HFF-Myc (cell line): ENCODE measurements at regions not wholly inside any gene's neighbourhood (a gene's known extent, or its start where the extent isn't known, plus 50 kb on each side); places are given as distances from the start of the nearest gene placed in this dataset.
A peak's percentile ranks its signal among the peaks of the same experiment; 100 is the strongest.
"Not testable (repeated sequence)": the region's sequence is repeated elsewhere in the genome, so short reads cannot be mapped to it uniquely, and the experiment has no call there.

Source experiments
- DNase-seq: peaks from one replicate; pipeline ENCODE4 v3.0.0-alpha.2; 2011; ENCODE audit warnings: low read depth; ENCODE audit errors: extremely low read depth
- H3K4me3 ChIP-seq: replicated peaks from 2 replicates; pipeline ENCODE4 v1.5.1; 2011; ENCODE audit warnings: low read depth, mild to moderate bottlenecking, control low read depth, low read length
- CTCF ChIP-seq: IDR thresholded peaks from 2 replicates; pipeline ENCODE4 v1.5.1; 2012; ENCODE audit warnings: mild to moderate bottlenecking, low read depth, low read length, control low read depth; ENCODE audit errors: missing control alignments

- TF ChIP-seq CTCF, result no peak
- no peak overlapping the region for H3K4me3 ChIP-seq
- no peak for DNase-seq
Observed at GRCh38 chr11:112343368-112344039, 82.8 kb upstream of the PLET1 start.

GRCh38 chr11:112344040-112344413 is 83.4 kb upstream of the PLET1 start:
- no peak overlapping the region for H3K4me3 ChIP-seq
- TF ChIP-seq CTCF, result no peak
- DNase-seq, result no peak

GRCh38 chr11:112345166-112345565 is 84.5 kb upstream of the PLET1 start:
- TF ChIP-seq CTCF, result no peak
- DNase-seq, result no peak
- H3K4me3 ChIP-seq, result no peak overlapping the region

GRCh38 chr11:112345706-112346105 is 85.0 kb upstream of the PLET1 start:
- DNase-seq, result no peak
- no peak overlapping the region for H3K4me3 ChIP-seq
- peak; percentile 32 for TF ChIP-seq CTCF

GRCh38 chr11:112346586-112346985 is 85.9 kb upstream of the PLET1 start:
- H3K4me3 ChIP-seq, result no peak overlapping the region
- DNase-seq, result no peak
- no peak for TF ChIP-seq CTCF

- DNase-seq, result no peak
- no peak overlapping the region for H3K4me3 ChIP-seq
- TF ChIP-seq CTCF, result no peak
Observed at GRCh38 chr11:112348480-112349029, 87.9 kb upstream of the PLET1 start.

GRCh38 chr11:112351423-112351822 is 90.8 kb upstream of the PLET1 start:
- H3K4me3 ChIP-seq, result not testable (repeated sequence)

More at GRCh38 chr11:112351423-112351822, 90.8 kb upstream of the PLET1 start:
- not testable (repeated sequence) for DNase-seq
